ENCODE measurements at regions not wholly inside any gene's neighbourhood (a gene's known extent, or its start where the extent isn't known, plus 50 kb on each side); places are given as distances from the start of the nearest gene placed in this dataset.

GRCh38 chr4:138310498-138310897 lies 68.3 kb upstream of the SLC7A11 start:
- TF ChIP-seq CTCF (IDR thresholded peaks at IDR 0.05) (no peak), POLR2A (IDR thresholded peaks at IDR 0.05) (no peak)

Measured in esophagus squamous epithelium (tissue), 4 donors.